NCI-H1092 (cell line): ENCODE measurements at regions not wholly inside any gene's neighbourhood (a gene's known extent, or its start where the extent isn't known, plus 50 kb on each side); places are given as distances from the start of the nearest gene placed in this dataset.
A peak's percentile ranks its signal among the peaks of the same experiment; 100 is the strongest.
"Not testable (repeated sequence)": the region's sequence is repeated elsewhere in the genome, so short reads cannot be mapped to it uniquely, and the experiment has no call there.

ENCODE experiments used
- DNase-seq: peaks from one replicate; lab custom pipeline; 2025; lab: John Stamatoyannopoulos, UW

DNA sequence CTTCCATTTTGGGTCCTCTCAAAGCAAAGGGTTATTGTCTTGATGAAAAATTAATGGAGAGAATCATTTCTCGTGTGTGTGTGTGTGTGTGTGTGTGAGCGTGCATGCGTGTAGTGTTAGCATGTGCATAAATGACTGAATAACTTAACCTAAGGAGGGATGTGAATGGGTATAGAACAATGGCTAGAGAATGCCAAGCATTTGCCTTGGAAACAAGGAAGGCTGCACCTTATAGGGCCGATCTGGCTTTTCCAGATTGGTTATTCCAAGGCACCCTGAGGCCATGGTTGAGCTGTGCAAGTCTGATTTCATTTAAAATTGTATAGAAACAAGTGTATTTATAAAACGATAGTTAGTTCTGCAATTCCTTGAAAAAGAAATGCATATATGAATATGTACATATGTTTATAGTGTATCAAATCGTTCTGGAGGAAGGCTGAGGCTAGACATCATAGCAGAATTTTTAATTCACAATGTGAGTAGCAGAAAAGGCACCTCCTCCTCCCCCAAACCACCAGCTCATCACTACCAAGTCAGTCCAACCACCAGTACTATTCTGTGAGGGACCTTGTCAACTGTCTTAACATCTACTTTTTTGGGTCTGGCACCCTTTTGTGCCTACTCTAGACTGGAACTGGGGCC, 322.7 kb upstream of the ISX start:
- no peak for DNase-seq

DNA sequence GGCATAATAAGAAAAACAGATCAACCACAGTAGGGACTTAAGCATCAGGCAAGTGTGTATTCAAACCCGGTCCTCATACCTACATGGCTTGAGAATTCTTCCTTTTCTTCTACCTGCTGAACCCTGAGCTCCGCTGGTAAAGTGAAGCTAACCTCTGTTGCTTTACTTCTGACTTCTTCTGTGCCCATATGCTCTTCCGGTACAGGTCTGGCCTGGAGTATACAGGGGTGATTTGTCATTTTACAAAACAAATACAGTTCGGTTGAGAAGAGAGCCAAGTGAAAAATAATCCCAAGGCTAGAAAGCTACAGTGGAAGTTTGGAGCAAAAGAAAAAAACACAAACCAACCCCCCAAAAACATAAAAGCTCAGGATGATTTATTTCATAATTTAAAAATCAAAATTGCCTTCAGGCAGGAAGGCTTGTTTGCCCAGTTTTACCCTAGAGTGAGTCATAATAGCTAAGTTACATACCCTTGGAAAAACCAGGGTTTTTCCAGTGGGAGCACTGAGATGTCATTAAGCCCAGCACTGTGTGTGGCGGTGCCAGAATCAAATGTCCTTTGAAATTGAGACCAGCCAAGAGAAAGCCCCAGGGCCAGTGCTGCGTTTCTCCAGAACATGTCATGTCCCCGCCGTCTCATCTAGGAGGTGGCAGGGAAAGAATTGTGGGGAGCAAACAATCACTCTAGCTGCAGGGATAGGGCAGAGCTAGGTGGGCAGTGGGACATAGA, 305.5 kb upstream of the ISX start:
- DNase-seq = no peak

DNA sequence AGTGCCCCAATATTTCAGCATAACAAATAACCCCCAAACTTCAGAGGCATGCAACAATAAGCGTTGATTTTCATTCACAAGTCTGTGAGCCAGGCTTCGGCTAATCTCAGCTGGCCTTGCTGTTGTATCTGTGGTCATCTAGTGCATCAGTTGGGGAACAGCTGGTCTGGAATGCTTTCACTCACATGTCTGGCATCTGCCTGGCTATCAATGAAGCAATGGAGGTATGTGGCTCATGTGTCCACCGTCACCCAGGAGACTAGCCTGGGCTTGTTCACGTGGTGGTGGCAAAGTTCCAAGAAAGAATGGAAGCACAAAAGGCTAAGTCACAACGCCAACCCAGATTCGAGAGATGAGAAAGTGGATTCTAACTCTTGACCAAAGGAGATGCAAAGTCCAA, 304.8 kb upstream of the ISX start:
- DNase-seq = no peak

DNA sequence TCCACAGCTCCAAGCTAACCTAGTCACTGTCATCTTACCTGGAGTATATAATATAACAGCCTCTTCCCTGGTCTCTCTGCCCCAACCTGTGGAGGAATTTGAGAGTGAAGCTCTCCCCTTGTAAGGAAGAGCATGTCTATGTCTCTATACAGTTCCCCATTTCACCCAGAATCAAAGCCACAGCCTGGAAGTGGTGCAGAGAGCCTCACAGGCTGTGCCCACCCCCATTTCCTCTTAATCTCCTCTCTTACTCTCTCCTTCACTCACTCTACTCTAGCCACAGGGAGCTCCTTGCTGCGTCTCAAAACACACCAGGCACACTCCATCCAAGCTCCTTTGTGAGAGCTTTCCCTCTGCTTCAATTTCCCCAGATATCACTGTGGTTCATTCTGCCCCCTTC, 302.5 kb upstream of the ISX start:
- no peak for DNase-seq

DNA sequence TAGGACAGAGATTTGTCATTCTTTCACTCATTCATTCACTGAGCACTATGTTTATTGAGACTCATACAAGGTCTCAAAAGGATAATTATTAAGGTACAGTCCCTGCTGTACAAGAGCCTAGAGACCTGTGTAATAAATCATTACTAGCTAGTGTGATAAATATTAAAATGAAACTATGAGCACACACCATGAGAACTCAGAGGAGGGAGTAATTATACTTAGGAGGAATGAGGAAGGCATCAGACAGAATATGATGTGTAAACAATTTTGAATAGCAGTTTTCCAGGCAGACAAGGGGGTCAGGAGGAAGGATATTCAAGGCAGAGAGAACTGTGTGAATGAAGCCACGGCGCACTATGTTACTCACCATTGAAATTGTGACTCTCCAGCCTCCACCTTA, 300.8 kb upstream of the ISX start:
- DNase-seq = no peak

DNA sequence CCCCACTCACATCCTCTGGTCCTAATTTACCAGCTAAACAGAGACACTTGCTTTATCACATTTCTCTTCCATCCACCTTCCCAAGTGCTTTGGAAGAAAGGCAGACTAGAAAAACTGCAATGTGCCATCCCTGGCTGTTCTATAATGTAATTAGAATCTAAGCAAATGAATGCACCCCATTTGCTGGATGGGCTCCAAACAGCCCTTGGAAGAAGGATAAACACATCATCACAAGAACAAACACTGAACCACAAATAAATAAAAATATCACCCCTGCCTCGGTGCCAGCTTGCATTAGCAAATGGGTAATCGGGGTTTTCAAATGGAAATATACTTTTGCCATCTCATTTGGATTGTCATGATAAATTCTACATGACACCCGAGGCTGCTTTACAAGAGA, 296.6 kb upstream of the ISX start:
- DNase-seq = no peak

DNA sequence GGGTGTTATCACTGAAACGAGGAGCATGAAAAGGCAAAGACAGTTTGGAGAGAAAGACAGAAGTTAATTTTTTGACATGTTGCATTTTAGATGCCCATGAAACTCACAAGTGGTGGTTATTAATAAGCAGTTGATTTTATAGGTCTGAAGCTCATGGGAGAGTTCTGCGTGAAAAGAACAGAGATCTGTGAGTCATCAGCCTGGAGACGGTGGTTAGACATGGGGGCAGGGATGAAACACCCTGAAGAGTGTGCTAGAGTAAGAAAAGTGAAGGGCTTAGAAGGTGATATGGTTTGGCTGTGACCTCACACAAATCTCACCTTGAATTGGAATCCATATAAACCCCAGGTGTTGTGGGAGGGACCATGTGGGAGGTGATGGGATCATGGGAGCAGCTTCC, 289.1 kb upstream of the ISX start:
- no peak for DNase-seq

DNA sequence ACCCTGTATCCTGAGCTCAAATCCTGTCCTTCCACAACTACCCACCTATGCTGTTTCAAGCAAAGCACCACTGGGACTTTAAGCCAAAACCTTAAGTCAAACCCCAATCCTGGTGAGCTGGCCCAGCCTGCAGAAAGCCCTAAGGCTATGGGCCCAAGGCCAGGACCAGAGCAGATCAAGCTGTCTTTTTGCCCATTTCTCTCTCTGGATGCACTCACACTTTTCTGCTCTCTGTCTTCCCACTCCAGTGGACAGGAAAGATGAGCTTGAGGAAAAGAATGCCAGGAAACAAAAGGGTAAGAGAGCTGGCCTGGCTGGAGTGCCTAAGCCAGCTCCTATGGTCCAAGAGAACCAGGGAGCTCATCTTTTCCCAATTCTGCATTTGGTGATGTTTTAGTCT, 284.3 kb upstream of the ISX start:
- DNase-seq = no peak

DNA sequence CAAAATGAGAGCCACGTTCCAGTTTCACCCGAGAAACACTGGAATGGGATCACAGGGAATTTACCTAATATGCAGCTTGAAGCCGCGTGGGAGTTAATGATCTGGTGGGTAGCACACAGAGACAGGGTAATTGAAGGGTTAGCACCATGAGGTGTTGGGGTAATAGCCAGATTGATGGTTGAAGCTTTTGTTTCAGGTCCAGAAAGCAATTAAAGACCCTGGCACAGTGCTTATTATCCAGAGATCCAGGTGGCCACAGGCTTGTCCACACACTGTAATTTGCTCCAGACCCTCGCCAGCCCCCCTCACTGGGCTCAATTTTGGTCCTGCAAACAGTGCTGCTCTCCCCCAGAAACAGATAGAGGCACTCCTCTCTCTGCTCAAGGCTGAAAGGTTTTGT, 282.5 kb upstream of the ISX start:
- no peak for DNase-seq

DNA sequence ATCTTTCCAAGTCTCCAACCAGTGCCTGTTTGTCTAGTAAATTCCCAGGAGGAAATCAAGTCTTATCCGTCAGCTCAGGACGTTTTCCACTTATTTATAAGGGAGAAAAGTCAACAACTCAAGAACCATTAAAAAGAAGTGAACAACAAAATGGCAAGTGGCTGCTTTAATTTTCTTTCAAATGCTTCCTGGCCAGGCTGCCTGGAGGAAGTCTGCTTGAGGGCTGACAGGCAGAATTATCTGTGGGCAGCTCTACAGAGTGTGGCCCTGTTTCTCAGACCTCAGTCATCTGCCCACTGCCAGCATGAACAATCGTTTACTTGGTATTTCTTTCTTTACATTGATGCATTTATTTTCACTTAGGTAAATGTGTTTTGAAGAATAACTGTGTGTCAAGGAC, 281.9 kb upstream of the ISX start:
- DNase-seq = no peak

DNA sequence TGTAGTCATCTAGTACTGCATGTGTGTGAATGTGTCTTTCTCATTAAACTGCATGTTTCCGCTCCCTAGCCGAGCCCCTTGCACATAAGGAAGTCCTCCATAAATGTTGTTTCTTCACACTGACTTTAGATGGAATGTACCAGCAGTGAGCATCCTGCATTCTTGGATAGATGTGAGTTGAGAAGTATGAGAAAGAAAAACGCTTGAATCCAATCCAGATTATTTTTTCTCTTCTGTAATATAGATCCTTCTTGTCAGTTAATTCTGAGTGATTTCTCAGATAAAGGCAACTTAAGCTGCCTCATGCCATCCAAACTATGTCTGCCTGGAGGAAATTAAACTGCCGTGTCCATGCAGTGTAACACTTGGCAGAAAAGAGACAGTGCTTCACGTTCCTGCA, 268.1 kb upstream of the ISX start:
- DNase-seq = no peak

DNA sequence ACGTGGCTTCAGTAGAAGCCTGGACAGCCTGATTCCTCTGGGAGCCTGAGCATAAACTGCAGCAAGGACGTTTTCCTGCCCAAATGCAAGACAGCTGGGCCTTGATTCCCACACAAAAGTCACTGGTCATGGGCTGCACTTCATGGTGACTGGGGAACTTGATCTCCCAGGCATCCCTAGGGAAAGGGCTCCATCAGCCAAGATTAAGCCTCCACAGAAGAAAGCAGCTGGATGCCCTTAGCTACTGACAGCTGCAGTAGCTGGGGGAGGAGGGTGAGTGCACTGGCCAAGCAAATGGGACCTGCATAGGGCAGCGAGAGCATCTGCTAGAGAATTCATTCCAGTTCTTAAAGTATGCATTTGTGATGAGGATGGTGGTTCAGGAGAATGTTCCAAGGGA, 267.4 kb upstream of the ISX start:
- DNase-seq = no peak

DNA sequence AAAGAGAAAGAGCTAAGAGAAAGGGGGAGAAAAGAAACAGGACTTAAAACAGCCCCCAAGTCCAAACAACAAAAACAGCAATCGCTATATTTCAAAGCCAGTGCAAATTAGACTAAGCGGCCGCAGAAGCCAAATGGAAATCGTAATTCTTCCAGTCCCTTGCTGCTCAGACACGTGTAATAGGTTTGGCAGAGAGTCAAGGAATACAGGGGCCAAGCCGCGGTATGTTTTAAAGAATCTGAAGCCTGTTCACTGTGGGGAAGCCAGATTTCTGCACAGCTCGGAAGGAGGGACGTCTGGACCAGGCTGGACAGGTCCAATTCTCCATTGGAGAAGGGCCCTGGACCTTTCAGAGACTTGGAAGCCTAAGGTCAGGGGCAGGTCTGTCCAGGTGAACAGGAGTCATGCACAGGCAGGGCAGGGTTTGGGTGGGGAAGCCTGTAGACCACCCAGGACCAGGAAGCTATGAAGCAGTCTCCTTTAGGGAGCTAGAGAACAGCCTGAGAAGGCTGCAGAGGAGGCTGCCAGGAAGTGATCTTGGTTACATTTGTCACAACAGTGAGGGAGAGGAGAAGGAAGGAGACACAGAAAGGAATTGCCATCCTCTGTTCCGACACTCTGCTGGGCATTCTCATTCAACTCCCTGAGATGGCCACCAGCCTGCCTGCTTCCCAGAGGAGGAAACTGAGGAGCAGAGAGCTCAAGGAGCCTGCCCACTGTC, 265.5 kb upstream of the ISX start:
- no peak for DNase-seq

DNA sequence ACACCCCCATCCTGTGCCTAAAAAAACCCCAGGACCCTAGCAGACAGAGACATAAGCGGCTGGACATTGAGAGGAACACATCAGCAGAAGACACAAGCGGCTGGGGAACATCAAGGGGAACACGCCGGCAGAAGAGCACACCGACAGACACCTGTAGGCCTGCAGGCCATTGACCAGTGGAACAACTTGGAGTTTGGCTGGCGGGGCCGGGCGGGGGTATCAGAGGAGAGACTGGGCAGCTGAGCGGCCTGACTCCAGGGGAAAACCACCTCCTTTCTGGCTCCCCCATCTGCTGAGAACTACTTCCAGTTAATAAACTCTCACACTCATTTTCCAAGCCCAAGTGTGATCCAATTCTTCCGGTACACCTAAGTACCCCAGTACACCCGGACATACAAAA, 264.7 kb upstream of the ISX start:
- DNase-seq = no peak

DNA sequence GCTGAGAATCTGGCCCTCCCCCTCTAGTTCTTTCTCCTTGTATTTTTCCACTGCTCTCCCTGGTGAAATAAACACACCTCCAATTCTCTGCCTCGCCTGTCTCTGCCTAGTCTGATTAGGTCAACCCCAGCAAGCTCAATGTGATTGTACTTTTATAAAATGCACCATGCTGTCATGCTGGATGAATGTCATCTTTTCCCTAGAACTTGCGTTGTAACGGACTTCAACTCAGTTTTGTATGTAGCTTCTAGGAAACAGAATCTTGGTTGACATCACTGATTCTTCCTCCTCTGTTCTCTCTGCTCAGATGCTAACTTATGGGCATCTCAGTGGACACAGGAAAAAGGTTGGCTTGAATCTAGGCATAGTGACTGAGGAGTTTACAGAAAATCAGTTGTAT, 261.9 kb upstream of the ISX start:
- no peak for DNase-seq

DNA sequence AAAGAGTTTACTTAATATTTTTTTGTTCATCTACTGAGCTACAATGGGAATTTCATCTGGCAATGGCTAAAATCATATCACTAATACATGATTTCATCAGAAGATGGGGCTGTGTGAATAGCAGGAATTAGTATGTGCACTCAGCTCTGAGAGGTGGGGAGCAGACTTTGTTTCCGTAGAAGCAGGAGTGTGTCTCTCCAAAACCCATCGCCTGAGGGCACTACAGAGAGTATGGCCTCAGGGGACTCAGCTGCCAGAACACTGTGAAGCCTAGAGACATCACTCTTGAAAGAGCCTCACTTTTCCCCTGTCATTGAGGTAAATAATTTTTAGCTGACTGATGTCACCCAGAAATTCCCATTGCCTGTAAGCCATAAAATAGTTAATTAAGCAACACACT, 261.4 kb upstream of the ISX start:
- peak; percentile 31 for DNase-seq

DNA sequence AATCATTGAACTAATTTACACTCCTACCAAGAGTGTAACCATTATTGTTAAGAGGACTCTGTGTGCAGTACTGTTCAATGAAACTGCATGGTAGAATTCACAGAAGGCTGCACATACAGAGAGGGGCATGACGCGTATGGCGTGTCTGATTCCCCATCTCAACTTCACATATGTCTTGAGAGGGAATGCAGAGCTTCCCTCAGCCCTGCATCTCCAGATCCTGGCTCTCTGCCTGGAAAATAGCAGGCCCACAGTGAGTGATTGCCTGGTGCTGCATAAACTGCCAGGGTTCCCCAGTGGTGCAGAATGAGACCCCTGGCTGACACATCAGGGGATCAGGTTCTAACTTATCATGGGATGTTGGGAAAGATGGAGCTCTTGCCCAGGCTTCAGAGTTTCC, 260.2 kb upstream of the ISX start:
- DNase-seq = no peak

DNA sequence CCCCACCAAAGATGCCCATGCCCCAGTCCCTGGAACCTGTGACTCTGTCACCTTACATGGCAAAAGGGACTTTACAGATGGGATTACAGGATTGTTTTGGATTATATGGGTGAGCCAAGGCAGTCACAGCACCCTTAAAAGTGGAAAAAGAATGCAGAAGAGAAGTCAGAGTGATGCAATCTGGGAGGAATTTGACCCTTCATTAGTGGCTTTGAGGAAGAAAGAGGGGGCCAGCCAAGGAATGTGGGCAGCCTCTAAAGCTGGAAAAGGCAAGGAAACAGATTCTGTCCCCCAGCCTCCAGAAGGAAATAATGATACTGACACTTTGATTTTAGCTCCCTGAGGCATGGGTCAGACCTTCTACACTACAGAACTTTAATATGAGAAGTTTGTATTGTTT, 257.3 kb upstream of the ISX start:
- no peak for DNase-seq

DNA sequence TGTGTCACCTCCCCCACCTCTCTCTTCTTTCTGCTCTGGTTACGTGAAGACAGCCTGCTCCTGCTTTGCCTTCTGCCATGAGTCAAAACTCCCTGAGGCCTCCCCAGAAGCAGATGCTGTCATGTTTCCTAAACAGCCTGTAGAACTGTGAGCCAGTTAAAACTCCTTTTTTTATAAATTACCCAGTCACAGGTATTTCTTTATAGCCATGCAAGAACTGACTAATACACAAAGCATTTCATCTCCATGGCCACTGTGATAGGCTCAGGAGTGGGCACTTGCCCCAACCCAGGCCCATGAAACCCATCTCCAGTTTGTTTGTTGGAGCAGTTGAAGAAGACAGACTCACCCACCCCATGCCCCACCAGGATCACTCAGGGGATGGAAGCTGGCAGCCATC, 253.3 kb upstream of the ISX start:
- no peak for DNase-seq

DNA sequence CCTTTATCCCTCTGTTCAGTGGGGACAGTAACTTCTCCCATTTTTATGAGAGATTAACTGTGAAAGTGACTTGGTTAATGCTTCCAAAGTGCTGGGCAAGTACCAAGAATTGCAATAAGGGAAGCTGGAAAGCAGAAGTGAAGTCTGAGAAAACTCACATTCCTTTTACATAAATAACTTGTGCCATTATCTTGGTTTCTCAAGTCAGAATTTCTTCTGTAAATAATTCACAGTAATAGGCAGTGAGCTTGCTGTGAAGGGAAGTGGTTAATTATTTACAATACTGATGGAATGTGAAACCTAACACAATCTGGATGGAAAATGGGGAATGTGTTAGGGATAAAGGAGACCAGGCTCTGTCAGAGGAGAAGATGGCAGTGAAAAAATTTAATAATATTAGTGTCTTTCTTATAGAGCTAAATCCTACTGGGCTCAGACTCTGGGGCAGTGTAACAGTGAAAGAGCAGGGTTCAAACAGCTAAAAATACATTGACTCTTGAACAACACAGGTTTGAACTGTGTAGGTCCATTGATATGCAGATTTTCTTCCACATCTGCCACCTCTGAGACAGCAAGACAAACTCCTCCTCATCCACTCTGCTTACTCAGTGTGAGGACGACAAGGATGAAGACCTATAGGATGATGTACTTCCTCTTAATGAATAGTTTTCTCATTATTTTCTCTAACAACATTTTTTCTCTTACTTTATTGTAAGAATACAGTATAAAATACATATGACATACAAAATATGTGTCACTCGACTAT, 251.5 kb upstream of the ISX start:
- no peak for DNase-seq

DNA sequence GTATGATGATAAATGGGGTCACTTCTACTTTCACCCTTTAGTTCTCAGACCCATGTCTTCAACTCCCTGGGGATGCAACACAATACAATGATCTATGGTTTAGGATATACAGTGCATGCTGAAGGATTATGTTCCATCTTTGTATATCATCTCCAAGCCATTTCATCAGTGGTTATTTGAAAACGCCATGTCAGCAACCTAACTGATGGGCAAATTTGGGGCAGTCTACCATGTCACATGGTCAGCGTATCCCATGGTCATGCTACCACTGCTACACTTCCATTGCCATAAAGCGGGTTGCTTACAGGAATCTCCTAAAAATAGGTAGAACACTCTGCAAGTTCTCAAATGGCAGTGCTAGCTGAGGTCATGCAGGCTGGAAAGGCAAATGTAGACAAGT, 236.5 kb upstream of the ISX start:
- no peak for DNase-seq

DNA sequence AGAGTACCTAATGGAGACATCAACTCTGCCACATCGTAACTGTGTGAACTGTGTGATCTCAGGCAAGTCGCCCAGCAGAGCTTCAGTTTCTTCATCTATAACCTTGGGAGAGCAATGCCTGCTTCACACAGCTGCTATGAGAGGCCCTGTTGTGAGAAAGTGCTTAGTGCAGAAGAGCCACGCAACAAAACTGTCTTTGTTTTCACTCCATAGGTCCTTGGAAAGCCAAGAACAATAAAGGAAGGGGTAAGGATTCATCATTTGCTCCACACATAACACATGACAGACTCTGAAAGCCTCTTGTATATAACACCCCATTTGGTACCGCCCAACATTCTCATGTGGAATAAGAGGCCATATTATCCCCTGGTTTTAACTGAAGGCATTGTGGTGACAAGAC, 231.9 kb upstream of the ISX start:
- no peak for DNase-seq

DNA sequence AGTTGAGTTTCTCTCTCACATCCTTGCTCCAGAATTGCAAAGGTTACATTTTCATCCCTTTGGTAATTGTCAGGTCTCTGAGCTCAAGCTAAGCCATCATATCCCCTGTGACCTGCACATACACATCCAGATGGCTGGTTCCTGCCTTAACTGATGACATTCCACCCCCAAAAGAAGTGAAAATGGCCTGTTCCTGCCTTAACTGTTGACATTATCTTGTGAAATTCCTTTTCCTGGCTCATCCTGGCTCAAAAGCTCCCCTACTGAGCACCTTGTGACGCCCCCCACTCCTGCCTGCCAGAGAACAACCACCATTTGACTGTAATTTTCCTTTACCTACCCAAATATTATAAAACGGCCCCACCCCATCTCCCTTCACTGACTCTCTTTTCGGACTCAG, 231.4 kb upstream of the ISX start:
- DNase-seq = not testable (repeated sequence)
